K562 (cell line): ENCODE measurements at regions not wholly inside any gene's neighbourhood (a gene's known extent, or its start where the extent isn't known, plus 50 kb on each side); places are given as distances from the start of the nearest gene placed in this dataset.

ENCODE experiments used
- ATF4 ChIP-seq: fragments of 450-650 bp; formaldehyde crosslinking; IDR thresholded peaks from 2 replicates; pipeline ENCODE4 v1.4.0; 2022; ENCODE audit warnings: mild to moderate bottlenecking, moderate library complexity
- CTCF ChIP-seq, 3 experiments: IDR thresholded peaks in 2 of 3; conservative IDR thresholded peaks in 1 of 3; 2 replicates each; pipeline ENCODE4 v1.5.1; 2011 to 2012; ENCODE audit warnings: low read length in 3 of 3, mild to moderate bottlenecking in 3 of 3, control low read depth in 2 of 3, improper control_type of control experiment in 1 of 3, inconsistent platforms in 1 of 3, low read depth in 1 of 3, mixed read lengths in 1 of 3, moderate library complexity in 1 of 3; ENCODE audit not compliant: insufficient read depth in 2 of 3
- E2F8 ChIP-seq: fragments of 450-650 bp; IDR thresholded peaks from 2 replicates; pipeline ENCODE4 v1.7.1; 2018; ENCODE audit warnings: mild to moderate bottlenecking, low read depth; ENCODE audit not compliant: partially characterized antibody
- ERF ChIP-seq: fragments of 450-650 bp; formaldehyde crosslinking; IDR thresholded peaks from 2 replicates; pipeline ENCODE4 v1.4.0; 2020; ENCODE audit warnings: mild to moderate bottlenecking, mixed read lengths
- FOXK2 ChIP-seq, 2 experiments: fragments of 450-650 bp; IDR thresholded peaks in 1 of 2; conservative IDR thresholded peaks in 1 of 2; 2 replicates each; pipeline ENCODE4 v1.6.1; 2016; ENCODE audit warnings: low read depth in 2 of 2, mild to moderate bottlenecking in 1 of 2
- MAX ChIP-seq: sonication (generic); formaldehyde crosslinking; IDR thresholded peaks from 2 replicates; pipeline ENCODE4 v1.9.0; 2022; ENCODE audit warnings: mild to moderate bottlenecking, missing genetic modification reagents
- PHF20 ChIP-seq: fragments of 450-650 bp; IDR thresholded peaks from 2 replicates; pipeline ENCODE4 v1.6.1; 2018; ENCODE audit not compliant: partially characterized antibody
- RNF2 ChIP-seq: sonication (generic); IDR thresholded peaks from 2 replicates; pipeline ENCODE4 v1.6.1; 2016

- TF ChIP-seq RNF2 (no peak), ERF (CRISPR knock-in tag) (no peak), E2F8 (no peak), ATF4 (CRISPR knock-in tag) (no peak), CTCF (IDR thresholded peaks at IDR 0.05 in 2 of 3, conservative IDR thresholded peaks at IDR 0.05 in 1 of 3; ENCODE audit: insufficient read depth in 2 of 3, low read depth in 1 of 3, low read length in 3 of 3) (no peak), PHF20 (no peak), MAX (CRISPR knock-in tag) (no peak), FOXK2 (conservative IDR thresholded peaks at IDR 0.05 in 1 of 2, IDR thresholded peaks at IDR 0.05 in 1 of 2; ENCODE audit: low read depth in 2 of 2) (no peak)
These were observed 1069.9 kb downstream of the DNAJB9 start for GRCh38 chr7:109639561-109639960.
